DMS153 treated with DMSO at 0.1 percent for 48 hours (cell line): ENCODE measurements at regions not wholly inside any gene's neighbourhood (a gene's known extent, or its start where the extent isn't known, plus 50 kb on each side); places are given as distances from the start of the nearest gene placed in this dataset.
"Not testable (repeated sequence)": the region's sequence is repeated elsewhere in the genome, so short reads cannot be mapped to it uniquely, and the experiment has no call there.

ENCODE experiments used
- DNase-seq: peaks from one replicate; lab custom pipeline; 2025; ENCODE audit not compliant: unreplicated experiment; lab: John Stamatoyannopoulos, UW

DNA sequence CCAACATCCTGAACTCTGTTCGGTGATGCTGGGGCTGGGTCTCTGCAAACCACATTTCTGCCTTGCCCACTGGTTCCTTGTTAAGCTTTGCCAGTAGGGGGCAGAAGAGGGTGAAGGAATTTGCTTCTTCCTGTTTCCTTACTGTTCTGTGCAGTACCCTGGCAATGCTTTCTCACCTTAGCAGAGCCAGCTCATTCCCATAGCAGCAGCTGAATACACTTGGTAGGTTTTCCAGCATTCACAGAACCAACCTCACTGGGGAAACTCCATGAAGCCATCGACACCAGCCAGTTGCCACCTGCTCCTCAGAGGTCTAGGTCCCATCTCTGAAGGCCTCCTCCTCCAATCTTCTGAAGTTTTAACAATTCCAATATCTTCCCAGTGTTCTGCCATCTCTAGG, 308.4 kb downstream of the PDCD6IP start:
- no peak for DNase-seq

DNA sequence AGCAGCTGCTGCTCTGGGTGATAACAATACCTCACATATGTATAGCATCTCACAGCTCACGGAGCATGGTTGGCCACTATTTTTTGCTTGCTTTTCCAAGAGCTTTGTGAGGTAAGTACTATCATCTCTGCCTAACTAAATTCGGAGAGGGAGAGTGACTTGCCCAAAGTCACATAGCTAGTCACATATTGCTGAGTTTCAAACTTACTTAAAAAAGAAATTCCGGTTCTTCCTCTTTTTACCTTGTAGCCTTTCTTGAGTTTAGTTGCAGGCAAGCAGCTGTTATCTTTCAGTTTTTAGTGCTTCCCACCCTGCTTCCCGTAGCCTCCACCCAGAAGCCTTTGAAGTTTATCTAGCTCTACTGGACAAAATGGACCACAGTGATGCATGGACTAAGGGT, 309.2 kb downstream of the PDCD6IP start:
- DNase-seq: no peak

DNA sequence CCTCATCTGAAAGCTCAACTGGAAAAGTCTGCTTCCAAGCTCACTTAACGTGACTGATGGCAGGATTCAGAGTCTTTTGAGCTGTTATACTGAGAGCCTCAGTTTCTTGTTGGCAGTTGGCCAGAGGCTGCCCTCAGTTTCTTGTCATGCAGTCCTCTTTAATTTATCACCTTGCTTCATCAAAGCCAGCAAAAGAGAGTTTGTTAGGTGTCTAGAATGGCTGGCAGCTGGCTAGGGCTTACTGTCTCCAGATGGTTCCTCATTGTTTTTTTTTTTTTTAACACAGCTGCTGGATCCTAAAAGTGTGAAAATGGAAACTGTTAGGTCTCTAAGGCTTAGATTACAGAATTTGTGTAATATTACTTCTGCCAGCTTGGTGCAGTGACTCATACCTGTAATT, 310.6 kb downstream of the PDCD6IP start:
- no peak for DNase-seq

DNA sequence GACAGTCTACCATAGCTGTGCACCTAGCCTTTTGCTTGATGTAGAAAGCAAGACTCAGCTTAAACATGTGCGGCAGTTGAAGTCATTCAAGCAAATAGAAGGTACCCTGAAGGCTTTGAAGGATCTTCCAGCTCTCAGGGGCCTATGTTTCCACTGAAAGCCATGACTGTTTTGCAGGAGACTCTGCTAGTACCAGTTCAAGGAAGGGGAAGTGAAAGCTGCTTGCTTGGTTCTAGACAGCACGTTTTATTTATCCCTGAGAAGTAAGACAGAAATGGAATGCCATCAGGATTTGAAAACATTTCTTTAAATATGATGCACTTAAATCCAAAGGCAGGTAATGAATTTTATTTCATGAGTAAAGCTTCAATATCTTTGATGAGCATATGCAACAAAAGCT, 311.4 kb downstream of the PDCD6IP start:
- no peak for DNase-seq

DNA sequence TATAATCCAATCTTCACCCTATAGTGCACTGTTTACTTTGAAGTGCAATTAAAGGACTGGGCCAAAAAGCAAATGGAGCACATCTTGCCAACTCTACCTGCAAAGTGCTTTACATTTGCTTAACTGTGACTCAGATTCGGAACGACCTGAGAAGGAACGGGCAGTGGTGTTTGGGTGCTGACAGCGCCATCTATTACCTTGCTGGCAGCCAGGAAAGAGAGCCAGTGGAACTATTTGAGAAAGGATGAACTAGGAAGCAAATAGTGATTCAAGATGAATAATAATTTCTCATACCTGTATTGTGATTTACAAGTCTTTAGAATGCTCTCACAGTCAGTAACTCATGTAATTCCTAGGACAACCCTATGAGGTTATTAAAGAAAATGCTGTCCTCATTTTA, 312.9 kb downstream of the PDCD6IP start:
- no peak for DNase-seq

DNA sequence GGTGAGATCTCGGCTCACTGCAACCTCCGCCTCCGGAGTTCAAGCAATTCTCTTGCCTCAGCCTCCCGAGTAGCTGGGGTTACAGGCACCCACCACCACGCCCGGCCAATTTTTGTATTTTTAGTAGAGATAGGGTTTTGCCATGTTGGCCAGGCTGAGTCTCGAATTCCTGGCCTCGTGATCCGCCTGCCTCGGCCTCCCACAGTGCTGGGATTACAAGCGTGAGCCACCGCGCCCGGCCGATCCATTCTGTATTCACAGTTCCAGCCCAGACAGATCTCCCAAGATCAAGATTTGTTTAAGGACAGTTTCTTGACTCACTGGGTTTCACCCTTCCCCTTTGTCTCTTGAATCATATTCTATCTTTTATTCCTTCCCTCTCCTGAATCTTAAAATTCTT, 313.8 kb downstream of the PDCD6IP start:
- not testable (repeated sequence) for DNase-seq

DNA sequence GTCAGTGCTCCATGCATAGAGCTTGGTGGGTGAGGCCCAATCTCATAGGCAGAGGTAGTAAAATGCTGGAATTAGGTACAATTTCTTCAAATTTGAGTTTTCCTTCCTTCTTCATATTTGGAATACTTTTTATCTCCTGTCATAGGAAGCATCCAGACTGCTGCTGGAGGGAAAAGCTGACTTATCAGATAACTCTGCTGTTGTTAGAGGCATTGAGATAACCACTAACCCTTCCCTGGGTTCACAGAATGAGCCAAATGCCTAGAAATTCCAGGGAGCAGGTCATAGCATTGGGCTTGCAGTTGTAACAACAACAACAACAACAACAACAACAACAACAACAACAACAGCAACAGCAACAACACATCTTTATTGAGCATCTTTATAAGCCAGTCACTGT, 332.7 kb downstream of the PDCD6IP start:
- DNase-seq: no peak

DNA sequence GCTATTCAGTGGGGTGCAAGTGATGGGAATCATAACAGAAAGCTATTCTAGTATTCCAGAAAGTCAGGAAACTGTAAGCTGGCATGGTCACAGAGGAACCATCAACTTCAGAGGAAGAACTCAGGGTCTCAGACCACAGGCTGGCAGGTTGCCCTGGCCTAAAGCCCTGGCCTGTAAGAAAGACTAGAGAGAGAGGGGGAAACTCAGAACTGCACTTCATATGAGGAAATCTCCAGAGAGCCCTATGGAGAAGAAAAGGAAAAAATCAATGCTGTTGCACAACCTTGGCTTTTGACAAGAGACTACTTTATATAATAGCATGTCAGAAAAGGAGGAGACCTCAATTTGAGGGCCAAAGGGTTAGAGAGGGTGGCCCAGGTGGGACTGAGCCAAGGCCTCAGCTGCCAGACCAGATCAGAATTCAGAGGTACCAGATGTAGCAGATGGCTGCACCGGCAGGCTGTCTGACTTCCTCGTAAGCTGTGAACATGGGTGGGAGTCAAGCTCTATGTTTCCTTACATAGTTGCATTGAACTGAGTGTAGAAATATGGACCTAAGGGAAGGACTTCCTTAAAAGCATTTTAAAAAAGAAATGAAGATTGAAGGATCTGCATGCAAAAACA, 333.8 kb downstream of the PDCD6IP start:
- DNase-seq: no peak

DNA sequence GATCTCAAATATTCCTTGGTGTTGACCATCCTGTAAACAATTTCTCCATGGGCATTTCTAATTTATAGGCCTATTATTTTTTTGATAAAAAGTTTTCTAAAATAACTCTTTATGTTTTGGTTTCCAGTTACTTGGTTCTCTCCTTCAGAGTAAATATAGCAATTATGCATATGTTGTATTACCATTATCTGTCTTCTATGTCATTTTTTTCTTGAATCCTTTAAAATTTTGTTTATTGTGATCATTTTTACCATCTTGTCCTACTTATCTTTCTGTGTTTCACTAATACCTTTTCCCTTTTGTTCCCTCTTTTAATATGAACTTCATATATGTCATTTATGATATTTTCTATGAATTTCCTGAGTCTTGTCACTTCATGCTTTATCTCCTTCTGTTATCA, 341.1 kb downstream of the PDCD6IP start:
- DNase-seq: no peak

DNA sequence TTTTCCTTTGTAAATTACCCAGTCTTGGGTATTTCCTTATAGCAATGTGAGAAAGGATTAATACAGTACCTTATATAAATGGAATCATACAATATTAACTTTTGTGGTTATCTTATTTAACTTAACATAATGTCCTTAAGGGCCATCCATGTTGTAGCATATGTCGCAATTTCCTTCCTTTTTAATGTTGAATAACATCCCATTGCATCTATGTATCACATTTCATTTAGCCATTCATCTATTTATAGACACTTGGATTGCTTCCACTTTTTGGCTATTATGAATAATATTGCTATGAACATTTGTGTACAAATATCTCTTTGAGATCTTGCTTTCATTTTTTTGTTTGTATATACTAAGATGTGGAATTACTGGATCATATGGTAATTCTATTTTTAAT, 342.2 kb downstream of the PDCD6IP start:
- DNase-seq: no peak

DNA sequence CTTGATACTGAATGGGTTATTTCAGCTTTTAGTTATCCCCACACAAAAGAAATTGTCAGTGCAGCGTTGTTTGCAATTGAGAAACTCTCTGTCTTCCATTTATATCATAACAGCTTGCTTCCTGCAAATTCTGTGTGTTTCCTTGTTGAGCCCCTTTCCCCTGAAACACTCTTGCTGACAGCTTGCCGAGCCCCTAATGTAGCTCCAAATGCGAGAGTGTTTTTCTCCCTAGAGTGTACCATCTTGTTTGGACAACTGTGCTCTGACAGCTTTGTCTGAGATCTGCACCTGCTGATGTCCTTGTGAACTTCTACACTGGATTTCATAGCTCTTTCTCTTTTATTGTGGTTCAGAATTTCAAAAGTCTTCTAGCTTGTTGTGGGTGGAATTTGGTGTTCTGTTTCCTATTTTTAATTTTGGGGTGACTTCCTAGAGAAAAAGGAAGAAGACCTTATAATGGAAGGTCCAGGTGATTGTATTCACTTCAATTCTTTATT, 343.5 kb downstream of the PDCD6IP start:
- DNase-seq: no peak

DNA sequence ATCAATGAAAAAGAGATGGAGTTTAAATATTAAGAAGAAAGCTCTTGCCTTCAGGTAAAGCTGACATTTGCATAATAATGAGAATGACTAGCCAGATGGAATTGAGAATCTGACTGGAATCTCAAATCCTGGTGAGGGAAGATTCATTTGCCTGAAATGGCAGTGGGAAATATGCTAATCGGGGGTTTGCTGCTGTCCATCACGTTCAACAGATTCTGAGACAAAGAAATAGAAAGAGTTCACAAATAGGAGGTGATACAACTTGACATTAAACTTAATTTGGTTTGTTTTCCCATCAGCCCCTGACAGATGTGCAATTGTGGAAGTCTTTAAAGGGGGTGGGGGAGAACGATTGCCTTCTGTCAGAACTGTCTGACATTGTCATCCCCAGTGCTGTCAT, 347.4 kb downstream of the PDCD6IP start:
- DNase-seq: no peak

DNA sequence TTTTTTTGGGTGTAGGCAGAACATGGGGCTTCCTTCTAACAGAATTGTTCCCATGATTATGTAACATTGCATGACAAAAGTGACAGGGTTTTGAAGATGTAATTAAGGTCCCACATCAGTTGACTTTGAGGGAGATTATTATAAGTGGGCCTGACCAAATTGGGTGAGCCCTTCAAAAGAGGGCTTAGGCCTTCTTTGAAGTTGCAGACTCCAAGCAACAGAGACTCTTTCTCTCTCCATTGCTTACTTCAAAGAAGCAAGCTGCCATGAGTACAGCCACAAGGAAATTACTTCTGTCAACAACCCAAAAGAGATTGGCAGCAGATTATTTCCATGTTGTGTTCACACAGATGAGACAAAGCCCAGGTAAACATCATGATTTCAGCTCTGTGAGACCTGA, 348.2 kb downstream of the PDCD6IP start:
- DNase-seq: no peak

DNA sequence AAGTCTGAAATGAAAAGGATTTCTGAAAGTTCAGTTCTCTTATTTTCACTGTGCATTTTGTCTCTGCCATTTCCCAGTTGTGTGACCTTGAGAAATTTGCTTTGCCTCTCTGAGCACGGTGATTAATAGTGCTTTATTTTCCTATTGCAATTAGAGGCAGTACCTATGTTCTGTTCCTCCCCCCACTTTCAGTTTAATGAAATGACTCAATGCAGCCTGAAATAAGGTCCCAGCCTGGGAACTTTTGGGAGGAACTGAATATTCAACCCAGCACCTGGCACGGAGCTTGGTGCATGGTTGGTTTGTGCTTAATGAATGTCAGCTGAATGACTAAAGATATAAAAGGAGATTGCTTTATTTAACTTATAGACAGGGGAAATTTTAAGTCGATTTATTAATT, 352.6 kb downstream of the PDCD6IP start:
- DNase-seq: no peak

DNA sequence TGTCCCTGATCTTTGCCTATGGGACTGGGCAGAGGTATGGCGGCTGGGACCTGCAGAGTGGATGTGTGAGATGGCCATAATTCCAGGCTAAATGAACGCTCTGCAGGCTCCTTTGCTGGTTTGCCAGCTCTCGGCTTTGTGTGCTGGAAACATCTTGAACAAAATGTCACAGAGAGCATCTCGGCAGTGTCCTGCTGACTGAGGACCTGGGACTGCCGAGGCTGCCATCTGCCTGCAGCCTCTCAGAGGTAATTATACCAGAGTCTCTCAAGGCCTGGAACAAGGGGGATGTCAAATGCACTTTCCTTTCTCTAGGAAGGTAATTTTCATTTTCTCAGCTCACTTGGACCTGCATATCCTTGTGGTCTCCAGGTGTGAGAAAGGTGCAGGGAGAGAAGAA, 354.2 kb downstream of the PDCD6IP start:
- DNase-seq: no peak

DNA sequence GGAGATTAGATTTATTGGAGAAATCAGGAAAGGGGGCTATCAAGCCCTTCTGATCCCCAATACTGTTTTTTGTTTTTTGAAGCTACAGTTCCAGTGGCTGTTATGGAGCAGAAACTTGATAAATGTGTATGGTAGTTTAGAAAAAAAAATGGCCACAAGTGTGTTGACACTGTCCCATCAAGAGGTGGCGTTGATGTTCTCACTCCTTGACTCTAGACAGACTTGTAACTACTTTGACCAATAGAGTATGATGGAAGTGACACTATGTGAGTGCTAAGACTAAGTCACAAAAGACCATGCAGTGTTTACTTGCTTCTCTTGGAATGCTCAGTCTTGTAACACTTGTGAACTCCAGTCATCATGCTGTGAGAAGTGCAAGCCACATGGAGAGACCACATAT, 356.7 kb downstream of the PDCD6IP start:
- no peak for DNase-seq

DNA sequence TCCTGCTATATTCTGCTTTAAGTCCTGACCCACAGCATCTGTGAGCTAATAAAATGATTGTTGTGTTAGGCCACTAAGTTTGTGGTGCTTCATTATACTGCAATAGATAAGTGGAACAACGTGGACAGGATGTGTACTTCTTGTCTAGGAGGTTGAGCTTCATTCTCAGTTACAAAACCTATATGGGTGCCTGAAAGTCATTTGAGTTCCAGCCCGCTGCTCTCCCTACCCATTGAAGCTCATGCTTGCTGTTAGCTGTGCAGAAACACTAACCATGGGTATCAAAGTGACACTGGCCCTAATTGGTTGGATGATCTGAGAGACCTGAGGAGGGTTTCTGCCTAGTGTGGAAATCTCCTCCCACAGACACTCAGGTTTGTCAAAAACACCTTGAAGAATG, 357.2 kb downstream of the PDCD6IP start:
- no peak for DNase-seq

DNA sequence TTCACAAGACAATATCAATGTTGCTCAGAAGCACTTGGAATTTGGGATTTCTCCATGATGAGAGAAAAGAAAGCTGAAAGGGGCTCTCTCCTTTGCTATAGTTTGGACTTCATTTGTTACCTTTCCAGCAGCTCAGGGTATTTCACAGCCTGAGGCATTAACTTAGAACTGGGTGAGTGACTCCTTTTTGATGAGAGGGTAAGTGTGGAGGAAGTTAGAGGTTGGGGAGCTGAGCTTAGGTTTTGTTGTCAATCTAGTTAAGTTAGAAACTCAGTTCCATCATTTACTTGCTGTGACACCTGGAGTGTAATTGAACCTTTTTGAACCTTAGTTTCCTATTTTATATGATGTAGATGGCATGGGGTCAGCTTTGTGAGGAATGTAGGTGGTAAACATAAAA, 359.1 kb downstream of the PDCD6IP start:
- no peak for DNase-seq

DNA sequence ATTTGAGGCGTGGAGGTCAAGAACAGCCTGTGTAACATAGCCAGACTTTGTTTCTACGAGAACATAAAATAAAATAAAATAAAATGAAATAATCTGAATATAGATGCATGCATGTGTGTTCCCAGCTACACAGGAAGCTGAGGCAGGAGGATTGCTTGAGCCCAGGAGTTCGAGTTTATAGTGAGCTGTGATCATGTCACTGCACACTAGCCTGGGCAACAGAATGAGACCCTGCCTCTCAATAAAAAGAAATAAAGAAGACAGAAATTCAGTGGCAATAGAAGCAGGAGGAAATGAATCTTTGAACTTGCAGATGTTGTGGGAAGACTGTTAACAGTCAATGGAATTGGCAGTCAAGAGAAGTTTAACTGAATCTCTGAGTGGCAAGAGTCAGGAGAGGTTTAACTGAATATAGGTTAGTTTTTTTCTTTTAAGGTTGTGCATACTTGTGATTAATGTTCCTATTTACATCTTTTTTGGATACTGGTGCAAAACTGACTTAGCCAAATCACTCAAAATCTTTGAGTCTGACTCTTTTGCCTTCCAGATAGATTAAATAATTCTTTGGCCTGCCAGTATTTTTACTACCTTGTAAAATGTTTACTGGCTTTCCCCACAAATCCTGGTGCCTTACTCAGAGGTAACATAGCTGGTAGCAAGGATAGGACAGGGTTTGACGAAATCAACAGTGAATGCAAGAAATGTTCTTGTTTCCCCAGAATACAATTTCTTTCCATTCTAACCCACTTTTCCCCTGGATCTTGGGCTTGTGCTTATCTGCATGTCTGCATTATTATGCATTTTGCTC, 361.4 kb downstream of the PDCD6IP start:
- no peak for DNase-seq

DNA sequence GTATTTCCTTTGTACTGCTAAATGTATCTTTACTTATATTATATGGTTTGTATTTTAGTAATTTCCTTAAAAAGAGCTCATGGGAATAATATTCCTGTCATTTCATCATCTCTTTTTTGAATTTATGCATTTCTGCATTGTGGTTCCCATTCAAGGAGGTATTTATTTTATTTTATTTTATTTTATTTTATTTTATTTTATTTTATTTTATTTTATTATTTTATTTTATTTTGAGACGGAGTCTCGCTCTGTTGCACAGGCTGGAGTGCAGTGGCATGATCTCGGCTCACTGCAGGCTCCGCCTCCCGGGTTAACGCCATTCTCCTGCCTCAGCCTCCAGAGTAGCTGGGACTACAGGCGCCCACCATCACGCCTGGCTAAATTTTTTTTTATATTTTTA, 371.2 kb downstream of the PDCD6IP start:
- DNase-seq: not testable (repeated sequence)

DNA sequence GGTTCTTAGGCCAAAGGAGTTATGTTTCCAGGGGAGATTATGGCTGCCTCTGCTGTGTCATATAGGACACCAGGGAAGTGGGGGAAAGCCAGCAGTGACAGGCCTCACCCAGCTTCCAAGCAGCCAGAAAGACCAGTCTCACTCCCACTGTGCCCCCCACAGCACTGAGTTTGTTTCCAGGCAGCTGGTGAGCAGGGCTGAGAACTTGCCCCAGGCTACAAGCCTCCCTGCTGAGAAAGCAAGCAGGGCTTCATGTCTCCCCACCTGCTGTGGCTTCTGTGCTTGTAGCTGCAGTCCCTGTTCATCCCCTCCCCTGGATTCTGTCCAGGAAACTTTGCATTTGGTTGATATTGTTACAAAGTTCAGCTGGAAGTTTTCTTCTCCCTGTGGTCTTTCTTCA, 376.3 kb downstream of the PDCD6IP start:
- no peak for DNase-seq

DNA sequence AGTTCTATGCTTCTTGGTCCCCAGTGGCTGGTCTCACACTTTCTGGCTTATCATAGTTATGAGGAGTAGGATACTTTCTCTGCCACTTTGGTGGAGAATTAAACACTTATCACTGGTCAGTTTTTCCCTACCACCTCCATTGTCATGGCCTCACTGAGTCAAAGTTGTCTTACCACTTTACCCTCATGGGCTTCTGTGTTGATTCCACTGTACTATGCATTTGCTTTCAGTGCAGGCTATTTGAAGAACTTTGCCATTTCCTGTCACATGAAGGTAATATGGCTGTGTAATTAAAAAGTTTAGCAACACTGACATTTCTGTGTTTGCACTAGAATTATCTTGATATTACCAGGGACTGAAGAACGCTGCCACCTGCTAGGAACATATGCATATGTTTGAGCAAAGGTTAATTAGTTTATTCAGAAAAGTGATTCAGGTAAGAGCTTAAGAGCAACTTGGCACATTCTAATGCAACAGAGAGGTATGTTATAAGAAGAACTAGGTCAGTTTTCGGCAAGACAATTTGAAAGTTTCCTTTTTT, 377.3 kb downstream of the PDCD6IP start:
- DNase-seq: no peak
